ENCODE measurements at regions not wholly inside any gene's neighbourhood (a gene's known extent, or its start where the extent isn't known, plus 50 kb on each side); places are given as distances from the start of the nearest gene placed in this dataset.

GRCh38 chr2:236774171-236774570 is 204.5 kb downstream of the ACKR3 start:
- Histone ChIP-seq H3K27me3 (no peaks in the 10 kb centered on the region), H3K9me3 (ENCODE audit: low read depth) (no peaks in the 10 kb centered on the region), H3K4me3 (no peak overlapping the region), H3K27ac (no peak overlapping the region), H3K36me3 (no peaks in the 10 kb centered on the region), H3K4me1 (ENCODE audit: low read depth) (peaks cover 7% of the 10 kb centered on the region)
- no peak for TF ChIP-seq CTCF (IDR thresholded peaks at IDR 0.05; ENCODE audit: low read depth, low read length)
- DNase-seq (ENCODE audit: low read depth in 1 of 2, low spot score in 1 of 2): peak in 1 of 2 donors; percentile 23

- DNase-seq (ENCODE audit: low read depth in 1 of 2, low spot score in 1 of 2): no peak
- no peak overlapping the region for H3K27ac ChIP-seq
- no peak overlapping the region for H3K4me3 ChIP-seq
- H3K27me3 ChIP-seq: no peaks in the 10 kb centered on the region
- TF ChIP-seq CTCF (IDR thresholded peaks at IDR 0.05; ENCODE audit: low read depth, low read length): no peak
- no peaks in the 10 kb centered on the region for H3K9me3 ChIP-seq (ENCODE audit: low read depth)
- H3K4me1 ChIP-seq (ENCODE audit: low read depth): peaks cover 7% of the 10 kb centered on the region
- H3K36me3 ChIP-seq: no peaks in the 10 kb centered on the region
These were observed 205.9 kb downstream of the ACKR3 start for GRCh38 chr2:236775511-236775910.

- no peak overlapping the region for H3K4me3 ChIP-seq
- H3K27me3 ChIP-seq: no peaks in the 10 kb centered on the region
- peaks cover 7% of the 10 kb centered on the region for H3K4me1 ChIP-seq (ENCODE audit: low read depth)
- no peaks in the 10 kb centered on the region for H3K9me3 ChIP-seq (ENCODE audit: low read depth)
- TF ChIP-seq CTCF (IDR thresholded peaks at IDR 0.05; ENCODE audit: low read depth, low read length): no peak
- no peak for DNase-seq (ENCODE audit: low read depth in 1 of 2, low spot score in 1 of 2)
- H3K27ac ChIP-seq: no peak overlapping the region
- H3K36me3 ChIP-seq: no peaks in the 10 kb centered on the region
These were observed 206.6 kb downstream of the ACKR3 start for GRCh38 chr2:236776206-236776605.

GRCh38 chr2:236776695-236777251 is 207.1 kb downstream of the ACKR3 start:
- Histone ChIP-seq H3K4me3 (no peak overlapping the region), H3K36me3 (no peaks in the 10 kb centered on the region), H3K9me3 (ENCODE audit: low read depth) (no peaks in the 10 kb centered on the region), H3K27me3 (no peaks in the 10 kb centered on the region), H3K4me1 (ENCODE audit: low read depth) (peaks cover 7% of the 10 kb centered on the region), H3K27ac (no peak overlapping the region)
- no peak for TF ChIP-seq CTCF (IDR thresholded peaks at IDR 0.05; ENCODE audit: low read depth, low read length)
- DNase-seq (ENCODE audit: low read depth in 1 of 2, low spot score in 1 of 2): peak in 1 of 2 donors; percentile 74

GRCh38 chr2:236777408-236777807 is 207.8 kb downstream of the ACKR3 start:
- no peaks in the 10 kb centered on the region for H3K36me3 ChIP-seq
- DNase-seq (ENCODE audit: low read depth in 1 of 2, low spot score in 1 of 2): no peak
- no peak overlapping the region for H3K27ac ChIP-seq
- TF ChIP-seq CTCF (IDR thresholded peaks at IDR 0.05; ENCODE audit: low read depth, low read length): no peak
- H3K9me3 ChIP-seq (ENCODE audit: low read depth): no peaks in the 10 kb centered on the region
- H3K4me1 ChIP-seq (ENCODE audit: low read depth): peaks cover 7% of the 10 kb centered on the region
- no peak overlapping the region for H3K4me3 ChIP-seq
- no peaks in the 10 kb centered on the region for H3K27me3 ChIP-seq
